CD4-positive, alpha-beta T cell (primary cell): ENCODE measurements at regions not wholly inside any gene's neighbourhood (a gene's known extent, or its start where the extent isn't known, plus 50 kb on each side); places are given as distances from the start of the nearest gene placed in this dataset.

Source experiments
- ATAC-seq: fragments of 200-7000 bp; cut with Tn5 transposase; one replicate; pipeline ENCODE4 v1.10.0; 2022; ENCODE audit warnings: mild to moderate bottlenecking; ENCODE audit not compliant: poor library complexity
- CTCF ChIA-PET: fragments of 350-600 bp; sonication (Branson Sonifier 250); formaldehyde crosslinking; loops from one replicate; lab custom pipeline; 2021; ENCODE audit warnings: antibody characterized with exemption, inconsistent platforms; lab: Charles Lee
- POLR2A ChIA-PET: fragments of 350-600 bp; sonication (Branson Sonifier 250); formaldehyde crosslinking; loops from one replicate; lab custom pipeline; 2021; ENCODE audit warnings: antibody characterized with exemption, inconsistent platforms; lab: Charles Lee
- DNase-seq, 14 experiments: peaks; one replicate each; pipeline ENCODE4 v3.0.0-alpha.2; 2013 to 2020; ENCODE audit warnings: mixed read lengths in 2 of 14
- H3K27ac ChIP-seq, 2 donors: one replicate each; pipeline versions ENCODE4 v1.5.1 to v1.7.0; 2013; ENCODE audit warnings: low read length in 2 of 2, low read depth in 1 of 2, mild to moderate bottlenecking in 1 of 2
- H3K27me3 ChIP-seq, 2 experiments: 1 replicate in 1 of 2; 2 replicates in 1 of 2; pipeline versions ENCODE4 v1.6.1 to v1.7.0; 2013; ENCODE audit warnings: low read length in 2 of 2, control low read depth in 1 of 2, mild to moderate bottlenecking in 1 of 2, moderate library complexity in 1 of 2; ENCODE audit not compliant: insufficient read depth in 2 of 2, control insufficient read depth in 1 of 2
- H3K36me3 ChIP-seq: one replicate; pipeline ENCODE4 v1.6.1; 2013; ENCODE audit warnings: low read length, control low read depth; ENCODE audit not compliant: insufficient read depth
- H3K4me1 ChIP-seq: one replicate; pipeline ENCODE4 v1.6.1; 2013; ENCODE audit warnings: low read length, control low read depth; ENCODE audit not compliant: insufficient read depth
- H3K4me3 ChIP-seq: one replicate; pipeline ENCODE4 v1.5.1; 2013; ENCODE audit warnings: mild to moderate bottlenecking, low read length, moderate library complexity
- H3K9me3 ChIP-seq, 2 experiments: 1 replicate in 1 of 2; 2 replicates in 1 of 2; pipeline versions ENCODE4 v1.6.1 to v1.7.0; 2013; ENCODE audit warnings: low read length in 2 of 2, mild to moderate bottlenecking in 2 of 2, control low read depth in 1 of 2, moderate library complexity in 1 of 2; ENCODE audit not compliant: control insufficient read depth in 1 of 2, insufficient read depth in 1 of 2
- H3K27ac Mint-ChIP-seq: one replicate; pipeline ENCODE4 v1.8.0; 2020; ENCODE audit warnings: mixed read lengths
- H3K27me3 Mint-ChIP-seq: one replicate; pipeline ENCODE4 v1.8.0; 2021; ENCODE audit warnings: mixed read lengths
- H3K36me3 Mint-ChIP-seq: one replicate; pipeline ENCODE4 v1.8.0; 2021; ENCODE audit warnings: low read depth, mixed read lengths
- H3K4me1 Mint-ChIP-seq: one replicate; pipeline ENCODE4 v1.8.0; 2021; ENCODE audit warnings: low read depth, mixed read lengths
- H3K4me3 Mint-ChIP-seq: one replicate; pipeline ENCODE4 v1.8.0; 2020; ENCODE audit warnings: mild to moderate bottlenecking, mixed read lengths
- H3K9me3 Mint-ChIP-seq: one replicate; pipeline ENCODE4 v1.8.0; 2020; ENCODE audit warnings: mixed read lengths
- intact Hi-C, 2 experiments: fragments of 100-400 bp; cut with DNase I in 1 of 2; cut with micrococcal nuclease in 1 of 2; formaldehyde crosslinking; loops; one replicate each; pipeline versions ENCODE4 v1.15.1 to v1.9.0; 2023 to 2025; cut with DNase I, micrococcal nuclease
- TF ChIP-seq, protein P1 (sequence below): fragments of 200-600 bp; IDR thresholded peaks from one replicate; pipeline ENCODE4 v1.8.0; 2022; ENCODE audit warnings: antibody characterized with exemption, mild to moderate bottlenecking

DNA sequence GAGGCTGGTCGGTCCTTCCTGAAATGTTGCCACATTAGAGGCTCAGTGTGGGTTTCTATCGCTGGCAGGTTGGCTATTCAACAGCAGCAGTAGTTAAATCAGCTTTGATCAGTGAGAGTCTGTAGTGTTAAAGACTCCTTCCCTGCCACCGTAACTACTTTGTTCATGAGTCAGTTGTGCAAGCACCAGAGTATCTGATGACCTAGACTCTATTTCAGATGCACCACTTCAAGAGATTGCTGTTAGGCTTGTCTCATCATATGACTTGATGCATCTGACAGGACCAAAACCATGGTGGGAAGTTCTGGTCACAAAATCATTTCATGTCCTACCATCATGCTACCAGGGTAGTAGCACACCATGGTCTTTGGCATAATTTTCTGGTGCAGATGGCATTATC is 482.7 kb upstream of the MPDZ start:
- no peak overlapping the region for H3K27ac ChIP-seq
- Mint-ChIP-seq H3K36me3 (no peaks in the 10 kb centered on the region), H3K9me3 (peaks cover 3% of the 10 kb centered on the region), H3K27ac (no peak overlapping the region), H3K27me3 (no peaks in the 10 kb centered on the region), H3K4me3 (no peak overlapping the region), H3K4me1 (no peaks in the 10 kb centered on the region)
- peaks cover 0 to 4% of the 10 kb centered on the region in 2 experiments for H3K9me3 ChIP-seq
- H3K4me3 ChIP-seq, result no peak overlapping the region
- CTCF ChIA-PET, result interaction anchor here (0.5 kb wide), 1 partner anchor 61 kb away, joined by 4 read pairs; no protein-coding TSS in a partner anchor
- intact Hi-C loops, result no loop called here
- TF ChIP-seq, protein P1, sequence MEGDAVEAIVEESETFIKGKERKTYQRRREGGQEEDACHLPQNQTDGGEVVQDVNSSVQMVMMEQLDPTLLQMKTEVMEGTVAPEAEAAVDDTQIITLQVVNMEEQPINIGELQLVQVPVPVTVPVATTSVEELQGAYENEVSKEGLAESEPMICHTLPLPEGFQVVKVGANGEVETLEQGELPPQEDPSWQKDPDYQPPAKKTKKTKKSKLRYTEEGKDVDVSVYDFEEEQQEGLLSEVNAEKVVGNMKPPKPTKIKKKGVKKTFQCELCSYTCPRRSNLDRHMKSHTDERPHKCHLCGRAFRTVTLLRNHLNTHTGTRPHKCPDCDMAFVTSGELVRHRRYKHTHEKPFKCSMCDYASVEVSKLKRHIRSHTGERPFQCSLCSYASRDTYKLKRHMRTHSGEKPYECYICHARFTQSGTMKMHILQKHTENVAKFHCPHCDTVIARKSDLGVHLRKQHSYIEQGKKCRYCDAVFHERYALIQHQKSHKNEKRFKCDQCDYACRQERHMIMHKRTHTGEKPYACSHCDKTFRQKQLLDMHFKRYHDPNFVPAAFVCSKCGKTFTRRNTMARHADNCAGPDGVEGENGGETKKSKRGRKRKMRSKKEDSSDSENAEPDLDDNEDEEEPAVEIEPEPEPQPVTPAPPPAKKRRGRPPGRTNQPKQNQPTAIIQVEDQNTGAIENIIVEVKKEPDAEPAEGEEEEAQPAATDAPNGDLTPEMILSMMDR, result no peak
- DNase-seq (no peak), ATAC-seq (no peak)
- no peaks in the 10 kb centered on the region for H3K4me1 ChIP-seq
- POLR2A ChIA-PET, result no interaction called here
- no peaks in the 10 kb centered on the region for H3K27me3 ChIP-seq
- H3K36me3 ChIP-seq, result no peaks in the 10 kb centered on the region

DNA sequence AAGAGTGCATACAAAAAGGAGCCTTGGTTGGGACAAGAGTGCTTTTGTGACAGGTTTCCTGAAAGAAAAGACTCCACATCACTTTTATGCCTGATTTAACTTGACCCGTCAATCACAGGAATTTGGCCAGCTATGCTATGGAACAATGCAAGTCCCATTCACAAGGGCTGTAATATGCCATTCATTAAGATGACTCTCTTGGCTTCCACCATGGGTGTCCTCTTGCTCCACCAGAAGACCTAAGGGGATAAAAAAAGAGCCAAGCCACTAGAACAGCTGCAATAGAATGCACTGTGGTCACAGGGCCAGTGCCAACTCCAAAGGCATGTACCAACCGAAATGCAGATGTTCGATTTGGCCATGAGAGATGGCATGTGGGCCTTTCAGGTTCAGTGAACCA is 480.1 kb upstream of the MPDZ start:
- POLR2A ChIA-PET, result no interaction called here
- Histone ChIP-seq H3K36me3 (no peaks in the 10 kb centered on the region), H3K27ac (no peak overlapping the region), H3K4me1 (no peaks in the 10 kb centered on the region), H3K27me3 (no peaks in the 10 kb centered on the region), H3K9me3 (peaks cover 0 to 4% of the 10 kb centered on the region in 2 experiments), H3K4me3 (no peak overlapping the region)
- intact Hi-C loops, result no loop called here
- Mint-ChIP-seq H3K9me3 (peaks cover 3% of the 10 kb centered on the region), H3K4me3 (no peak overlapping the region), H3K36me3 (no peaks in the 10 kb centered on the region), H3K27me3 (no peaks in the 10 kb centered on the region), H3K27ac (no peak overlapping the region), H3K4me1 (no peaks in the 10 kb centered on the region)
- CTCF ChIA-PET, result no interaction called here
- ATAC-seq (no peak), DNase-seq (no peak)
- TF ChIP-seq, protein P1, result no peak

DNA sequence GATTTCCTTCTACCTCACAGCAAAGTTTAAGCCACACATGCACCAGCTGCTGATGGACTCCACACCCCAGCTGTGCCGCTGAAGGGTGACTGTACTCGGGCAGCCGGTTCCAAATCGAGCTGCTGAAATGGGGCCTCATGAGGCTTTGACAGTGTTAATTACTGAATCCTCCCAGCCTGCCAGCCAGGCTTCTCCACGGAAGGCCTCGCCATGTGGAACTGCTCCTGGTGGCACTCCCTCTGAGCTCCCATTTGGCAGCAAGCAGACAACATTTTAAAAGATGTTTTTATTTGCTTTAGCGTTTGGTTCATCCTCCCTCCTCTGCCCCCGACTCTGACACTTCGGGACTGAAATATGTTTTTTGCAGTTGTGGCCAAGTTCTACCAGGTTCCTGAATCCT is 479.4 kb upstream of the MPDZ start:
- H3K36me3 Mint-ChIP-seq, result no peaks in the 10 kb centered on the region
- POLR2A ChIA-PET, result no interaction called here
- CTCF ChIA-PET, result no interaction called here
- intact Hi-C loops, result no loop called here
- Histone ChIP-seq H3K36me3 (no peaks in the 10 kb centered on the region), H3K27me3 (no peaks in the 10 kb centered on the region), H3K27ac (no peak overlapping the region), H3K9me3 (peaks cover 0 to 4% of the 10 kb centered on the region in 2 experiments), H3K4me1 (no peaks in the 10 kb centered on the region), H3K4me3 (no peak overlapping the region)
- ATAC-seq, result no peak
- H3K9me3 Mint-ChIP-seq, result peaks cover 3% of the 10 kb centered on the region
- H3K4me1 Mint-ChIP-seq, result no peaks in the 10 kb centered on the region
- no peak overlapping the region for H3K27ac Mint-ChIP-seq
- H3K4me3 Mint-ChIP-seq, result no peak overlapping the region
- H3K27me3 Mint-ChIP-seq, result no peaks in the 10 kb centered on the region
- DNase-seq, result no peak
- TF ChIP-seq, protein P1, result no peak
